GM19238 (cell line): ENCODE measurements at regions not wholly inside any gene's neighbourhood (a gene's known extent, or its start where the extent isn't known, plus 50 kb on each side); places are given as distances from the start of the nearest gene placed in this dataset.

ENCODE experiments used
- DNase-seq: peaks from one replicate; pipeline ENCODE4 v3.0.0; 2011; ENCODE audit warnings: low spot score; ENCODE audit not compliant: insufficient read length

GRCh38 chr5:133744051-133744959 lies 132.0 kb upstream of the FSTL4 start:
- DNase-seq: no peak

- DNase-seq: no peak
Observed at GRCh38 chr5:133742431-133742988, 130.2 kb upstream of the FSTL4 start.

GRCh38 chr5:133741818-133742355 lies 129.5 kb upstream of the FSTL4 start:
- no peak for DNase-seq

GRCh38 chr5:133741396-133741795 lies 129.1 kb upstream of the FSTL4 start:
- no peak for DNase-seq

GRCh38 chr5:133739181-133739780 lies 126.9 kb upstream of the FSTL4 start:
- no peak for DNase-seq

GRCh38 chr5:133738271-133738670 lies 125.9 kb upstream of the FSTL4 start:
- DNase-seq: no peak

- DNase-seq: no peak
Observed at GRCh38 chr5:133736512-133736911, 124.2 kb upstream of the FSTL4 start.

- no peak for DNase-seq
Observed at GRCh38 chr5:133735346-133735745, 123.0 kb upstream of the FSTL4 start.

GRCh38 chr5:133734916-133735315 lies 122.6 kb upstream of the FSTL4 start:
- no peak for DNase-seq

- DNase-seq: no peak
Observed at GRCh38 chr5:133732536-133732935, 120.2 kb upstream of the FSTL4 start.

GRCh38 chr5:133731951-133732350 lies 119.6 kb upstream of the FSTL4 start:
- DNase-seq: no peak

GRCh38 chr5:133730866-133731265 lies 118.5 kb upstream of the FSTL4 start:
- no peak for DNase-seq

GRCh38 chr5:133730346-133730745 lies 118.0 kb upstream of the FSTL4 start:
- no peak for DNase-seq

GRCh38 chr5:133729800-133730199 lies 117.5 kb upstream of the FSTL4 start:
- DNase-seq: no peak

- no peak for DNase-seq
Observed at GRCh38 chr5:133728475-133728874, 116.1 kb upstream of the FSTL4 start.

GRCh38 chr5:133727636-133728035 lies 115.3 kb upstream of the FSTL4 start:
- DNase-seq: no peak

GRCh38 chr5:133723651-133724366 lies 111.5 kb upstream of the FSTL4 start:
- DNase-seq: no peak

GRCh38 chr5:133723126-133723525 lies 110.8 kb upstream of the FSTL4 start:
- no peak for DNase-seq

GRCh38 chr5:133721365-133721764 lies 109.0 kb upstream of the FSTL4 start:
- no peak for DNase-seq

GRCh38 chr5:133718457-133718856 lies 106.1 kb upstream of the FSTL4 start:
- no peak for DNase-seq

GRCh38 chr5:133716532-133717183 lies 104.3 kb upstream of the FSTL4 start:
- no peak for DNase-seq
